HG03066 (cell line): ENCODE measurements at regions not wholly inside any gene's neighbourhood (a gene's known extent, or its start where the extent isn't known, plus 50 kb on each side); places are given as distances from the start of the nearest gene placed in this dataset.
"Not testable (repeated sequence)": the region's sequence is repeated elsewhere in the genome, so short reads cannot be mapped to it uniquely, and the experiment has no call there.

Experiments used
- ATAC-seq: cut with Tn5 transposase; IDR thresholded peaks from one replicate; pipeline ENCODE4 v1.9.1; 2021; ENCODE audit warnings: low read depth; ENCODE audit not compliant: unreplicated experiment

DNA sequence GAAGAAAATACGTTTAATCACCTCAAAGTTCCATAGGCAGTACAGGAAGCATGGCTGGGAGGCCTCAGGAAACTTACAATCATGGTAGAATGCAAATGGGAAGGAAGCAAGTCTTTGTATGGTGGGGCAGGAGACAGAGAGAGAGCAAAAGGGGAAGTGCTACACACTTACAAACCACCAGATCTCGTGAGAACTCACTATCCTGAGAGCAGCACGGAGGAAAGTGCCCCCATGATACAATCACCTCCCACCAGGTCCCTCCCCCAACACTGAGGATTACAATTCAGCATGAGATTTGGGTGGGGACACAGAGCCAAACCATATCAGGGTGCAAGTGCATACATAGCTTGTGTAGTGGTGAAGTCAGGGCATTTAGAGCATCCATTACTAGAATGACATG lies 92.3 kb upstream of the ANKRD10 start:
- no peak for ATAC-seq

DNA sequence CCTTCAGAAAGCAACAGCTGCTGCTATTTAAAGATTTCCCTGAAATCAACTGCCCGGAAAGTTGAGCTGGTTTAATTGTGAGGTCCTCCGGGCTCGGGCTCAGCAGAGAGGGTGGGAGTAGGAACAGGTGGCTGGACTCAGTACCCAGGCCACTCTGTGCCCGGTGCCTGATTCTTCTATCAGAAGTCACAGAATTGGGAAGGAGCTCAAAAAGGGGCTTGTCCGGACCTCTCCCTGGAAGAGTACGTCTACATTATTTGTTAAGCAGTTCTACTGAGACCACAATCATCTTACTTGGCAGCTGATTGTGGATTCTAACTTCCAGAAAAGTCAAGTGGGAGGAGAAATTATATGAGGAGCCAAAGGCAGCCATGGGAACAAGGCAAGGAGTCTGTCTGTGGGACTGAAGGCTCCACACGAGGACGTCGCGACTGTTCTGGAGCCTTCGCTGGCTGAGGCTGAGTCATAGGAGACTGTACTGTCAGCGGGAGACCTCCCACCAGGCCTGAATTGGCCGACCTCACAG lies 91.7 kb upstream of the ANKRD10 start:
- ATAC-seq = no peak

DNA sequence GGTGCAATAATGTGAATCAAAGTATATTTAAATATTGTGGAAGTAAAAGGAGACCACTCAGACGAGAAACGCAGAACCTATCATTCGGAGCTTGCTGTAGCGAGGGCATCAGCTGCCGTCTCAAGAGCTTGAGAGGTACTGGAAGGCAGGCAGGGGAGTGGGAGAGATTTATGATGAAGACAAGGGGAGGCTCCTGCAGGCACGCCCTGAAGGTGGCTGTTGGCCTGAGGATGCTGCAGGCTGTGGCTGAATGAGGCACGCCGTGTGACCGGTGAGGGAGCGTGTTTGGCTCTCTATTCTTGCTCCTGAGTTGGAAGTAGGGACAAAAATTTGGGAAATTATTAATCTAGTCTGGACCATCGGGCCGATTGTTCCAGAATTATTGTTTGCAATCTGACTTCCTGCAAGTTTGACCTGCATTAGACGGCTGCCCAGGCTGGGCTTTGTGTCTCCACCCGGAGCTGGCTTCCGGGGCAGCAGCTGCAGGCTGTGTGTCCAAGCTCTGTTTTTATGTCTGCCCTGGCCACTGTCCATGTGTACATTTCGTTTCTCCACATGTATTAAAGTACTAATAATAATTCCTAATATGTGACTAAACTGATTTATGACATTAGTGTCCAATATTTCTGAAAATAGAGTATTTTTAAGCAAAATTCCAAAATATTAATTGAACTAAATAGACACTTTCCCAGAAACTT lies 91.1 kb upstream of the ANKRD10 start:
- ATAC-seq = no peak

DNA sequence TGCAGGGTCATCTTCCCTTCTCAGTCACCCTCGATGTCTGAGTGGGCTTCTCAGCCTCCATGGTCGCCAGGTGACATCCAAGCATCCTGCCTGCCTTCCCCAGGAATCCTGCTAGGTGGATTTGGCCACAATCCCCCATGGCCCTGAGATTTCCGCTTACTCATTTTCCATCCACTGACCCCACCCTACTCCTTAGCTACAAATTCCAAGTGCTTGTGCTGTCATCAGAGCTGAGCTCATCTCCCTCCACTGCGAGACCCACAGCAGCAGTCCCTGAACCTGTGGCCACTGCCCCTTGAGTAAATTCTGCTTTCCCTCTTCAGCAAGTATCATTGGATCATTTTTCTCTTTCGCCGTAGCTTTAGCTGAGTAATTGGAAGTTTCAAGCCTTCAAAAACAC lies 90.5 kb upstream of the ANKRD10 start:
- no peak for ATAC-seq

DNA sequence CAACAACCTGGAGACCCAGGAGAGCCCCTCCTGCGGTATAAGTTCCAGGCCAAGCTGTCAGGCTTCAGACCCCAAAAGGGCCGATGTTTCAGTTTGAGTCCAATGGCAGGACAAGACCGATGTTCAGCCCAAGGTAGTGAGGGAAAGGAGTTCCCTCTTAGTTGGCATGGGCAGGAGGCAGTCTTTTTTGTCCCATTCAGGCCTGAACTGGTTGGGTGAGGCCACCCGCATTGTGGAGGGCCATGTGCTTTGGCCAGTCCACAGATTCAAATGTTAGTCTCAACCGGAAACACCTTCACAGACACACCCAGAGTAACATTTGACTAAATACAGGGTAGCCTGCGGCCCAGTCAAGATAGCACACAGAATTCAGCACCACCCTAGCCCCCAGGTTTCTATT lies 89.6 kb upstream of the ANKRD10 start:
- ATAC-seq = no peak

DNA sequence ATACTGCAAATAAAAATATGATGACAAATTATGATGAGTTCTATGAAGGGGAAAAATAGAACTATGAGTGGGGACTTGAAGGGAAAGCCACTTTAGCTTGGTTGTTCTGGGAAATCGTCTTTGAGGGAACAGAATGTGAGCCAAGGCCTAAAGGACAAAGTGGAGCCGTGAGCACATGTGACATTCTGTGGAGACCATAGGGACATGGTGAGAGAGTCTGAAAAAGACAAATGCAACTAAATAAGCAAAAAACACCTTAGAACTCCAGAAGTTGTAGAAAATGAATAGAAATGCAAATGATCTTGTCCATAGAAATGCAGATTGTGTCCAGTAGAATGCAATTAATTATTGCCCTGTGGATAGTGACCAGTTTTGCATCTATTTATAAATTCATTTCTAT lies 86.8 kb upstream of the ANKRD10 start:
- no peak for ATAC-seq

DNA sequence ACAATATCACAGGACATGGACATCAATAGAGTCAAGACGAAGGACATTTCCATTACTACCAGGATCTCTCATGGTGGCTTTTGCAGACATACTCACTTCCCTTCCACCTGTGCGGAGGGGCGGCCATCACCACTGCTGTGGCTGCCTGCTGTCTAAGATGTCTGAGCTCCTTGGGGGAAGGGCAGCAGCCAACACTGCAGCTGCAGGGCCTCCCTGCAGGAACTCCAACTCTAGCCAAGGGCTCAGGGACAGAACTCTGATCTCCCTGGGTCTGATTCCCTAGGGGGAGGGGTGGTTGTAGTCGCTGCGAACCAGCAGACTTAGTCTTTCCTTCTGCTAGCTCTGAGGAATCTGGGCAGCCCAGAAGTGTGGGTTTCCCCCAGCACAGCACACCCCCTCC lies 78.9 kb upstream of the ANKRD10 start:
- no peak for ATAC-seq

DNA sequence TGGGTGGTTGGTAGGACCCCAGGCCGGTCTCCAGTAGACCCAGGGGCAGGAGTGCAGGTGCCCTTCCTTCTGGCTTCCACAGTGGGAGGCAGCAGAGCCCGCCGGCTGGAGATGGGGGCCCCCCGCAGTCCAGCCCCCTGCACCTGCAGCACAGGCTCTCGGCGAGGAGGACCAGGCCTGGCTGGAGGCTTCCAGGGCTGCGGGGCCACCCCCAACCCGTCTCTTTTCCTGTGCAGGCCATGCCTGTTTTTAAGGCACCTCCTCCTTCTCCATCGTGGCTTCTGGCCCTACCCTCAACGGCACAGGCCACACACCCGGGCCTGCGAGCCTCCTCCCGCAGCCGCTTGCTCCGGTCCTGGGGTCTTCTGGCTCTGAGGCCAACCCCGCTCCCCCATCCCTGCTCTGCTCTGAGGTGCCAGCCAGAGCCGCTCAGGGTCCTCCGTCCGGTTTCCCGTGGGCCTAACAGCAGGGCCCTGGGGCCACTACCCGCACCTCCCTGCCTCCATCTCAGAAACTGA lies 77.2 kb upstream of the ANKRD10 start:
- no peak for ATAC-seq

DNA sequence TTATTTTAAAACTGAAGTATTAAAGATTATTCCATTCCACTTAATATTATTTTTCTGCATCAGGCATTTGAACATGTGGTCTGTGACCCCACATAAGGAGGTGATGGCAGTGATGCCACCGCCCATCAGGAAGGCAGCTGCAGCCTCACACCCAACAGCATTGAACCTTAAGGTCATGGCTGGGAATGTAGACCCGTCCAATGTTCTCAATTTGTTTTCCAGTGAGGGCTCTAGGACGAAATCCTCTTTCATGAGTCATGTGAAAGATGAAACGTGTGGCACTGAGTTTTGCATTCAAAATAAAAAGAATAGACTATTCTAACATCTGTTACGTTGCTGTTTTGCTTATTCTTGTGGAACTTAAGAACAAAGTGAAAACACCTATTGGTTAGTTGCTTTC lies 74.5 kb upstream of the ANKRD10 start:
- no peak for ATAC-seq

DNA sequence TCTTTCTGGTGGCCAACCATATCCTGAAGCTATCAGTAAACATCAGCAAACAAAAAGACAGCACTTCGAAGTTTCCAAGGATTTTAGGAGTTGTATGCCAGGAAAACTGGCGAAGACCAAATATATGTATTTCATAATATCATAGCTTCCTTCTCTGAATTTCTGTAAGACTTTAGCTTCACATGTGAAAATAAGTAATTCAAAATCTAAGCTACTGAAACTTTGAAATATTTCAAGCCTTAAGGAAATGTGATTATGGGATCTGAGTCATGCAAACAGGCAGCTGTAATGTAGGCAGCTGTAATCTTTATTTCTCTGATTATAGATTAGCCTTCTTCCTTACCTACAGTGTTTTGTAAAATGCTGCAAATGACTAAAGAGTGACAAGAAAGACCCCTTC lies 70.7 kb upstream of the ANKRD10 start:
- no peak for ATAC-seq

DNA sequence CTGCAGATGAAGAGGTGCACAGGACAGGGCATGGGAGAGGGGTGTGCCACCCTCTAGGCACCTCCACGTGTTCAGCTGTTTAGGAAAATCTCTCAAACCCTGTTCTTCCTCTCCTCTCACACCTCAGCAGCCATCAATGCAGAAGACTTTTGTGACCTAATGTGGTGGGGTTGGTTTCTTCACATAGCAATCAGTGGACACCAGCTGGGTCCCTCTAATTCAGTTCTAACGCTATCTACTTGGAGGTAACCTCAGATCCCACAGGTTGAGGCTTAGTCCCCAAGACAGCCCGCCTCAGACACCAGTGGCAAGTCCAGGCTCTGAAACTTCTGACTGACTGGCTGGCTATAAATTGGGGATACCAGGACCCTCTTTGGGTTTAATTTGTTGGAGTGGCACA lies 69.9 kb upstream of the ANKRD10 start:
- no peak for ATAC-seq

DNA sequence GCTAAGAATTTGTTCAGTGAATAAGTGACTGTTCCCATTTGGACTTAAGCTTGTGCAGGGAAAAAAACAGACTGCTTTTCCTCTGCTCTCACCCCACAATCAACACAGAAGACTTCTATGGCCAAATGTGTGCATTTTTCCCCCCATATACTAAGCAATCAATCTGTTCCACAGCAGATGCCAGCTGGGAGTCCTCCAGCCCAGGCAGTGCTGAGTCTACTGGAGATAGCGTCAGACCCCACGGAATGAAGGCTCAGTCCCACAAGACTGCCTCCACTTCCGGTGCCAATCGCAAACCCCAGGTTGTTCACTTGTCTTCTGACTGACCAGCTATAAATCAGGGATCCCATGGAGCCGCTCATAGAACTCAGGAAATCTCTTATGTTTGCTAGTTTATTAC lies 69.5 kb upstream of the ANKRD10 start:
- no peak for ATAC-seq

DNA sequence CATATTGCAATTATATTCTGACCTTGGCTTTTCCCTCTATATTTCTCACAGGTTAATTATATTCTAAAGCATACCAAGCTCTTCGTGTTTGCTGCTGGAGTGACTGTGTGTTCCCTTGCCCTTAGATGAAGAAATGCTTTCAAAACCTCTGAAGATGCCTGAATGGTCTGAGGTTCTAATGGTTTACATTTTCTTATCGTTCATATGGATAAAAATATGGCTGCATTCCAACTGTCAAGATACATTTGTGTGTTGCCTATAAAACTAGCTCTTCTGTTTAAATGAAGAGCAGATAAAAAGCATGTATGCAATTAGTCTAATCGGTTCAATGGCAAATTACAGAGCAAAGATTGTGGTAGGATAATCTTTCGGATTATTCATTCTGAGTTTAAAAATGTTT lies 68.4 kb upstream of the ANKRD10 start:
- ATAC-seq = no peak

DNA sequence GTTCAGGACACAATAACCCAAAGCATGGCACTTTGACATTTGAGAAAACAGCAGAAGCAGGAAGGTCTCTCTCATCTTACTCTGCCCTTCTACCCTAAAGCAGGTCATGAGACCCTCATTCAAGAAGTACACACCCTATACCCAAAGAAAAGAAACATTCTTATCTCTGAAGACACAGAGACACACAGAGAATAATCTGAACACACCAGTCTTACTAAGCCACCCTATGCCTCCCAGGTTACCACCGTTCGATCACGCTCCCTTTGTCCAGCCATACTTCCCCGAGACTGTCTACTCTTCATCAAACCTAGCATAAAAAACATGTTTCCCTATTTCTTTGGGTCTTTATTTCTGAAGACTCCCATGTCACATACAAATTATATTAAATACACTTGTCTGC lies 66.5 kb upstream of the ANKRD10 start:
- no peak for ATAC-seq

DNA sequence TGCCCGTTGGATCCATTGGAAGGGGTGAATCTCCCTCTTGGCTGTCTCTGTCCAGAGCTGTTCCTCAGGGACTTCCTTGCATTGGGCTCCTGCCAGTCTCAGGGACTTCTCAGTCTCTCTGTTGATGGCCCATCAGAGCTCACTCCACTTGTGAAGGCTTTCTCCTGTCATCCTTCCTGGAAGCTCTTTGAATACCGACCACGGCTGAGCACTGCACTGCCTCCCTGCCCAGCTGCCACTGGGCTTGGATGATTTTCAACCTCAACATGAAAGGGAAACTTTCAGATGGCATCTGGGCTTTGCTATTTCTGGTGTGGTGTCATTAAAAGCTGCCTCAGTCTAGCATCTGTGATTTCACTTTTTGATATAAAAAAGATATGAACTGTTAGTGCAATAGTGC lies 66.1 kb upstream of the ANKRD10 start:
- ATAC-seq = no peak

DNA sequence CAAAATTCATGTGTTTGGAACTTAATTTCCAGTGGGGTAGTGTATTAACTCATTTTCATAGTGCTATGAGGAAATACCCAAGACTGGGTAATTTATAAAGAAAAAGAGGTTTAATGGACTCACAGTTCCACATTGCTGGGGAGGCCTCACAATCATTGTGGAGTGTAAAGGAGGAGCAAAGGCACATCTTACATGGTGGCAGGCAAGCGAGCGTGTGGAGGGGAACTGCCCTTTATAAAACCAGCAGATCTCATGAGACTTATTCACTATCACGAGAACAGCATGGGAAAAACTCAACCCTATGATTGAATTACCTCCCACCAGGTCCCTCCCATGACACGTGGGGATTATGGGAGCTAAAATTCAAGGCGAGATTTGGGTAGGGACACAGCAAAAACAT lies 64.3 kb upstream of the ANKRD10 start:
- ATAC-seq = not testable (repeated sequence)

DNA sequence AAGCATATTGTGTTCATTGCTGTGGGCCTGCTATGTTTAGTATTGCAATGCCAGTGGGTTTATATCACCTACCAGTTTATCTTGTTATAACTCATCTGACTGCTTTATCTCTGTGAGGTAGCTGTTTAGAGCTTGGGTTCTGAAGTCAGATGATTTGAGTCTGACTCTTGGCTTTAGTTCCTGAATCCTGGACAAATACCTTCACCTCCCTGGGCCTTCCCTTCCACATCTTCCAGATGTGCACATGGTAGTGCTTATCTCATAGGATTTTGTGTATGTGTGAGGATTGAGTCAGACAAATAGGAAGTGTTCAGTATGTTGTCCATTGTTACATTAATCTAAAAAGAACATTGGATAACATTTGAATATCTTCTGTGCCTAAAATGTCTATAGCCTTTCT lies 63.5 kb upstream of the ANKRD10 start:
- ATAC-seq = no peak

DNA sequence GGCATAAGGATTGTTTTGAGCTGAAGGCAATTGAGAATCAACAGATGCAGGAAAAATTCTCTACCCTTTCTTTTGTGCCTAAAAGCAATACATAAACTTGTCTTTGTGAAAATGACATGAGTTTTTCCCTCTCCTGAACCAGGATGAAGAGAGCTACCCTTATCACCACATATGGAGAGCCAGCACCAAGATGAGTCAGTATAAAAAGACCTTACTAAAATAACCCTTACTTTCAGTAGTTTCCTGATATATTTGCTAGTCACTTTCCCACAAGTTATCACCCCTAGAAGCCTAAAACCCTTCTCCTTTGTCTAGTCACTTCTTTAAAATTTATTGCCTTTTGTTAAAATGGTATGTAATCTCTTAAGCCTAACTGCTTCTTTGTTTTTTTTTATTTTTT lies 61.9 kb upstream of the ANKRD10 start:
- ATAC-seq = no peak

DNA sequence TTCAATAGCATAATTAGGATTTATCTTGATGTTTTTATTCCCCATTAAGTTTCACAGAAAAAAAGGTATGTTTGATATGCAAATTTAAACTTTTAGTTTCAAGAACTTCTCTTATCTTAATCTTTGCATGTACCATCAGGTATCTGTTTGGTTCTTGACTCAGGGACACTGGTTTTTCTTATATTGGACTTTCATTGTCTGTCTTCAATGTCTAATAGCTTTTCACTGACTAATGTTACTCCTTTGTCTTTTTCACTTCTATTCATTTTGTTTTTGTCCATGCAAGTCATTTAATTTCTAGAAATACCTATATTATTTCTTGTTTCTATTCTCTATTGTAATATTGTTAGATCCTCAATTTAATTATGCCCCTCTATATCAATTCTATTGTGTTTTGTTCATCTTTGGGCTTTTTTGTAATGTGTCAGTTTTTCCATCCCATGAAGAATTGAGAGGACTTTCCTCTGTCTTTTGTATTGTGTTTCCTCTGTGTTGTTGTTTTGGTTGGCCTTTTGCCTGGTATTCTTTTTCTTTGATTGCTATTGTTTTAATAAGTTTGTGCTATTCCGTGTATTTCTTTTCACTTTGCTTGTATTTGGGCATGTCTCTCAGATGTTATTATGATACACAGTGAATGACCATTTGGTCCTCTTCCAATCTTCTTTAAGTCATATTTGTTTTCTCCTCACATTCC lies 58.3 kb upstream of the ANKRD10 start:
- no peak for ATAC-seq

DNA sequence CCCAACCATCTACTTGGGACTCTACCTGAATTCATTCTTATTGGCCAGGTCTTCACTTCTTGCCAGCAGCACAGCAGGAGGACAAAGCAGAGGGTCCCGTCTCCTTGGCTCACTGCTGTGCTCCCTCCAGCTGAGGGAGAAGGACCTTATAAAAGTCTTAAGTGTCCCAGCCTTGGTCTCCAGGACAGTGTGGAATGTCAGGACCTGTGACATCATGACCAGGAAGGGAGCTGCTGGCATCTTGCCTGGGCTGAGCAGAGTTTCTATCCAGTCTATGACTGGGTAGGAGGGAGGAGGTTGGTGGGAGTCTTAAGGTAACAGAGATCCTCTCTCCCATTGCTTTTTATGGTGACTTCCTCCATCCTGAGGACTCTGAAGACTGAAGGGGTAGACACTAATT lies 56.6 kb upstream of the ANKRD10 start:
- no peak for ATAC-seq

DNA sequence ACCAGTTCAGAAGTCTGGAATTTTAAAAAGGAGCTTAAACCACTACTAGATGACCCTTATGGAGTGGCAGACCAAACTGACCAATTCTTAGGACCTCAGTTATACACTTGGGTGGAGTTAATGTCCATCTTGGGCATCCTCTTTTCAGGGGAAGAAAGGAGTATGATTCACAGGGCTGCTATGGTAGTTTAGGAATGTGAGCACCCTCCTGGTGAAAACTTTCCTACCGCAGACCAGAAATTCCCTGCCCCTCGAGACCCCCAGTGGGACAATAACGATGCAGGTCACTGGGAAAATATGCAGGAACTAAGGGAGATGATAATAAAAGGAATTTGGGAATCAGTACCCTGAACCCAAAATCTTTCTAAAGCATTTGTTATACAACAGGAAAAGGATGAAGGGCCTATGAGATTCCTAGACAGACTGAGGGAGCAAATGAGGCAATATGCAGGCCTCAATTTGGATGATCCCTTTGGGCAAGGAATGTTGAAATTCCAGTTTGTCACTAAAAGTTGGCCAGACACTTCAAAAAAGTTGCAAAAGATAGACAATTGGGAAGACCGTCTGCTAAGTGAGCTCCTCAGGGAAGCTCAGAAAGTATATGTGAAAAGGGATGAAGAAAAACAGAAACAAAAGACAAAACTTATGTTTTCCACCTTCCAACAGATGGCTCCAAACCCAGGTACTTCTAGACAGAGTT lies 52.4 kb upstream of the ANKRD10 start:
- ATAC-seq = not testable (repeated sequence)

DNA sequence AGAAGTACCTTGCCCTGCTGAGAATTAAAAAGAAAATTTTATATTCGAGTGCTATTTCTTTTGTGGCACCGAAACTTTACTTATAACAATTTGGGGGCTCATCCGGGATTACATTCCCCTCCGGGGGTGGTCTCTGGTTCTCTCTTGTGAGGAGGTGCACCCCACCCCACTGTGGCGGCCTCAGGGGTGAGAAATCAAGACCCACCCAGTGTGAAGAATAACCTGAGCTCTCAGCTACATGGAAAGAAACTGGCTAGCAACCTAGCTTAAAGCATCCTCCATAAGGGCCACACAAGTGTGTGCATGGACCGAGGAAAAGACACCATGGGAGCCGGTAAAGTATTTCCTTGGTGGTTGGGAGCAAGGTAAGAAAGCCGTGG lies 50.9 kb upstream of the ANKRD10 start:
- no peak for ATAC-seq
